ENCODE measurements at regions not wholly inside any gene's neighbourhood (a gene's known extent, or its start where the extent isn't known, plus 50 kb on each side); places are given as distances from the start of the nearest gene placed in this dataset.

DNA sequence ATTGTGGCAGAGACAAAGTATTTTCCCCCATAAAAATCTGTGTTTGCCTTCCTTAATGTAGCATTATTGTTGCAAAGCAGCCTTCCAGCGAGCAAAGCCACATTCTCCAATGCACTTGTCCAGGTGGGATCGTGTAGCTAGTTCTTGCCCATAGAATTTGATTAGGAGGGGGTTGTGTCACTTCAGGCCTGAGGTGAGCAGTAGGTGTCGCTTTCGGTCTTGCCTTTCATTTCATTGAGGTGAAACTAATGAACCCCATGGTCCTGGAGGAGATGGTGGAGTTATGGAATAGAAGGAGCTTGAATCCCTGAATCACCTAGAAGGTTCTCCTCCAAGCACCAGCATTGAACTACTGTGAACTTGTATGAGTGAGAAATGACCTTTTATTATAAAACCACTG lies 318.9 kb upstream of the PBX1 start:
- Histone ChIP-seq H3K27me3 (ENCODE audit: control insufficient read depth, insufficient read depth, low read length) (no peaks in the 10 kb centered on the region), H3K36me3 (ENCODE audit: control insufficient read depth, insufficient read depth, low read length) (no peaks in the 10 kb centered on the region), H3K27ac (ENCODE audit: low read length) (no peak overlapping the region), H3K4me3 (ENCODE audit: low read depth in 2 of 2, low read length in 2 of 2) (no peak overlapping the region), H3K9me3 (ENCODE audit: control insufficient read depth, insufficient read depth, low read depth, low read length) (no peaks in the 10 kb centered on the region), H3K4me1 (ENCODE audit: control insufficient read depth, insufficient read depth, low read length) (no peaks in the 10 kb centered on the region)
- in situ Hi-C loops (cut with HindIII; ENCODE audit: low pct_unique_long_range_greater_than_20kb, low sequenced_read_pairs) (no loop called here), intact Hi-C loops (cut with micrococcal nuclease; ENCODE audit: unreplicated experiment) (no loop called here)
- CTCF ChIA-PET = no interaction called here
- no peak for ATAC-seq
- DNase-seq (ENCODE audit: low read depth, low spot score) = no peak
- TF ChIP-seq, protein P1, sequence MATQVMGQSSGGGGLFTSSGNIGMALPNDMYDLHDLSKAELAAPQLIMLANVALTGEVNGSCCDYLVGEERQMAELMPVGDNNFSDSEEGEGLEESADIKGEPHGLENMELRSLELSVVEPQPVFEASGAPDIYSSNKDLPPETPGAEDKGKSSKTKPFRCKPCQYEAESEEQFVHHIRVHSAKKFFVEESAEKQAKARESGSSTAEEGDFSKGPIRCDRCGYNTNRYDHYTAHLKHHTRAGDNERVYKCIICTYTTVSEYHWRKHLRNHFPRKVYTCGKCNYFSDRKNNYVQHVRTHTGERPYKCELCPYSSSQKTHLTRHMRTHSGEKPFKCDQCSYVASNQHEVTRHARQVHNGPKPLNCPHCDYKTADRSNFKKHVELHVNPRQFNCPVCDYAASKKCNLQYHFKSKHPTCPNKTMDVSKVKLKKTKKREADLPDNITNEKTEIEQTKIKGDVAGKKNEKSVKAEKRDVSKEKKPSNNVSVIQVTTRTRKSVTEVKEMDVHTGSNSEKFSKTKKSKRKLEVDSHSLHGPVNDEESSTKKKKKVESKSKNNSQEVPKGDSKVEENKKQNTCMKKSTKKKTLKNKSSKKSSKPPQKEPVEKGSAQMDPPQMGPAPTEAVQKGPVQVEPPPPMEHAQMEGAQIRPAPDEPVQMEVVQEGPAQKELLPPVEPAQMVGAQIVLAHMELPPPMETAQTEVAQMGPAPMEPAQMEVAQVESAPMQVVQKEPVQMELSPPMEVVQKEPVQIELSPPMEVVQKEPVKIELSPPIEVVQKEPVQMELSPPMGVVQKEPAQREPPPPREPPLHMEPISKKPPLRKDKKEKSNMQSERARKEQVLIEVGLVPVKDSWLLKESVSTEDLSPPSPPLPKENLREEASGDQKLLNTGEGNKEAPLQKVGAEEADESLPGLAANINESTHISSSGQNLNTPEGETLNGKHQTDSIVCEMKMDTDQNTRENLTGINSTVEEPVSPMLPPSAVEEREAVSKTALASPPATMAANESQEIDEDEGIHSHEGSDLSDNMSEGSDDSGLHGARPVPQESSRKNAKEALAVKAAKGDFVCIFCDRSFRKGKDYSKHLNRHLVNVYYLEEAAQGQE (IDR thresholded peaks at IDR 0.05; ENCODE audit: insufficient read depth in 1 of 2, low read depth in 2 of 2, low read length in 1 of 2) = no peak
- TF ChIP-seq, protein P2, sequence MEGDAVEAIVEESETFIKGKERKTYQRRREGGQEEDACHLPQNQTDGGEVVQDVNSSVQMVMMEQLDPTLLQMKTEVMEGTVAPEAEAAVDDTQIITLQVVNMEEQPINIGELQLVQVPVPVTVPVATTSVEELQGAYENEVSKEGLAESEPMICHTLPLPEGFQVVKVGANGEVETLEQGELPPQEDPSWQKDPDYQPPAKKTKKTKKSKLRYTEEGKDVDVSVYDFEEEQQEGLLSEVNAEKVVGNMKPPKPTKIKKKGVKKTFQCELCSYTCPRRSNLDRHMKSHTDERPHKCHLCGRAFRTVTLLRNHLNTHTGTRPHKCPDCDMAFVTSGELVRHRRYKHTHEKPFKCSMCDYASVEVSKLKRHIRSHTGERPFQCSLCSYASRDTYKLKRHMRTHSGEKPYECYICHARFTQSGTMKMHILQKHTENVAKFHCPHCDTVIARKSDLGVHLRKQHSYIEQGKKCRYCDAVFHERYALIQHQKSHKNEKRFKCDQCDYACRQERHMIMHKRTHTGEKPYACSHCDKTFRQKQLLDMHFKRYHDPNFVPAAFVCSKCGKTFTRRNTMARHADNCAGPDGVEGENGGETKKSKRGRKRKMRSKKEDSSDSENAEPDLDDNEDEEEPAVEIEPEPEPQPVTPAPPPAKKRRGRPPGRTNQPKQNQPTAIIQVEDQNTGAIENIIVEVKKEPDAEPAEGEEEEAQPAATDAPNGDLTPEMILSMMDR (IDR thresholded peaks at IDR 0.05) = peak; percentile 27
- POLR2A ChIA-PET = no interaction called here
- BruUV-seq (replicated peaks) = no TSS peak

DNA sequence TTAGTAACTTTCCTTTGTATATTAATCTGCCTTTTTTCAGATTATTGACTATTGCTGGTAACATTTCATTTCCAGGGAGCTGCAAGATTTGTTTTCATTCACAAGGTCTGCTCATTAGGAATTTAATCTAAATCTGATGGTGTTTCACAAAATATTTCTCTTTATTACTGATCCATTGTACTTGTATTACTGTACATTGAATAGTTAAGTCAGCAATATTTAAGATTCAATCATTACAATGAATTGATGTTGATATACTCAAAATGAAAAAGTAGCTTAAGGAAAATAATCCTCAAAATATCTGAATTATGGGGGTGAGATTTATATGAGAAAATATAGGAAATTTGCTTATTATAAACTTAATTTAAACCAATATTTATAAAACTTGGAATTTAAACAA lies 308.6 kb upstream of the PBX1 start:
- no peak for DNase-seq (ENCODE audit: low read depth, low spot score)
- TF ChIP-seq POLR2AphosphoS5 (IDR thresholded peaks at IDR 0.05; ENCODE audit: low read depth, low read length) = no peak
- Histone ChIP-seq H3K4me1 (ENCODE audit: control insufficient read depth, insufficient read depth, low read length) (no peaks in the 10 kb centered on the region), H3K4me3 (ENCODE audit: low read depth in 2 of 2, low read length in 2 of 2) (no peak overlapping the region), H3K27ac (ENCODE audit: low read length) (no peak overlapping the region), H3K27me3 (ENCODE audit: control insufficient read depth, insufficient read depth, low read length) (no peaks in the 10 kb centered on the region), H3K9me3 (ENCODE audit: control insufficient read depth, insufficient read depth, low read depth, low read length) (no peaks in the 10 kb centered on the region), H3K36me3 (ENCODE audit: control insufficient read depth, insufficient read depth, low read length) (no peaks in the 10 kb centered on the region)
- BruUV-seq (replicated peaks) = no TSS peak
- ChIA-PET POLR2A (no interaction called here), CTCF (no interaction called here)
- intact Hi-C loops (cut with micrococcal nuclease; ENCODE audit: unreplicated experiment) (no loop called here), in situ Hi-C loops (cut with HindIII; ENCODE audit: low pct_unique_long_range_greater_than_20kb, low sequenced_read_pairs) (no loop called here)
- no peak for ATAC-seq

DNA sequence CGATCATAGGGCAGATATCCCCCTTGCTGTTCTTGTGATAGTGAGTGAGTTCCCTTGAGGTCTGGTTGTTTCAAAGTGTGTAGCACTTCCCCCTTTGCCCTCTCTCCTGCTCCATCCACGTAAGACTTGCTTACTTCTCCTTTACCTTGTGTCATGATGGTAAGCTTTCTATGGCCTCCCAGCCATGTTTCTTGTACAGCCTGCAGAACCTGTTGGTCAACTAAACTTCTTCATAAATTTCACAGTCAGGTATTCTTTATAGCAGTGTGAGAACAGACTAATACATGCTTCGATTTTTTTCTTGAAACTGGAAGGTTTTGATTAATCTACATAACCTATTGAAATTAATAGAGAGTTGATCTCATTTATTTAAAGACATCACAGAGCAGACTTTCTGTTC lies 302.5 kb upstream of the PBX1 start:
- H3K4me1 ChIP-seq (ENCODE audit: control insufficient read depth, insufficient read depth, low read length) = no peaks in the 10 kb centered on the region
- CTCF ChIA-PET = no interaction called here
- TF ChIP-seq TCF7L2 (IDR thresholded peaks at IDR 0.05; ENCODE audit: low read depth, low read length) = no peak
- TF ChIP-seq, protein P1 (IDR thresholded peaks at IDR 0.05; ENCODE audit: insufficient read depth in 1 of 2, low read depth in 2 of 2, low read length in 1 of 2) = no peak
- TF ChIP-seq, protein P2 (IDR thresholded peaks at IDR 0.05) = no peak
- no peak for TF ChIP-seq SIN3A (IDR thresholded peaks at IDR 0.05; ENCODE audit: borderline replicate concordance, insufficient read depth, low read depth, low read length)
- no peak for TF ChIP-seq POLR2AphosphoS5 (IDR thresholded peaks at IDR 0.05; ENCODE audit: low read depth, low read length)
- BruUV-seq (replicated peaks) = no TSS peak
- in situ Hi-C loops (cut with HindIII; ENCODE audit: low pct_unique_long_range_greater_than_20kb, low sequenced_read_pairs) (no loop called here), intact Hi-C loops (cut with micrococcal nuclease; ENCODE audit: unreplicated experiment) (no loop called here)
- ATAC-seq (no peak), DNase-seq (ENCODE audit: low read depth, low spot score) (no peak)
- POLR2A ChIA-PET = no interaction called here
- no peak overlapping the region for H3K27ac ChIP-seq (ENCODE audit: low read length)
- 0 out of 2 replicates have a peak, but pooled peaks cover 3% of the 10 kb centered on the region for H3K9me3 ChIP-seq (ENCODE audit: control insufficient read depth, insufficient read depth, low read depth, low read length)
- H3K4me3 ChIP-seq (ENCODE audit: low read depth in 2 of 2, low read length in 2 of 2) = no peak overlapping the region
- H3K27me3 ChIP-seq (ENCODE audit: control insufficient read depth, insufficient read depth, low read length) = no peaks in the 10 kb centered on the region
- no peaks in the 10 kb centered on the region for H3K36me3 ChIP-seq (ENCODE audit: control insufficient read depth, insufficient read depth, low read length)
